ENCODE measurements at regions not wholly inside any gene's neighbourhood (a gene's known extent, or its start where the extent isn't known, plus 50 kb on each side); places are given as distances from the start of the nearest gene placed in this dataset.

- Histone ChIP-seq H3K36me3 (ENCODE audit: control insufficient read depth in 2 of 2, extremely low read depth in 1 of 2, insufficient read depth in 2 of 2, low read length in 2 of 2) (no peaks in the 10 kb centered on the region), H3K4me1 (ENCODE audit: control insufficient read depth, extremely low read depth, insufficient read depth, low read length) (no peaks in the 10 kb centered on the region), H3K4me2 (ENCODE audit: insufficient read depth, low read length) (no peak overlapping the region), H3K9ac (replicated peaks; ENCODE audit: extremely low read depth, insufficient read depth, low read length) (no peak overlapping the region), H3K9me1 (replicated peaks; ENCODE audit: control insufficient read depth, extremely low read depth, insufficient read depth, low read length) (no peaks in the 10 kb centered on the region), H3K27me3 (ENCODE audit: control insufficient read depth in 2 of 2, insufficient read depth in 2 of 2, low read length in 2 of 2) (no peaks in the 10 kb centered on the region), H3K27ac (ENCODE audit: insufficient read depth, low read depth, low read length) (no peak overlapping the region), H3K4me3 (replicated peaks in 1 of 3; ENCODE audit: insufficient read depth in 1 of 3, low read depth in 1 of 3, low read length in 3 of 3) (no peak overlapping the region), H3K9me3 (replicated peaks; ENCODE audit: control insufficient read depth, insufficient read depth, low read length) (no peaks in the 10 kb centered on the region), H2AFZ (ENCODE audit: low read depth, low read length) (no peak overlapping the region), H4K20me1 (replicated peaks; ENCODE audit: control insufficient read depth, extremely low read depth, insufficient read depth, low read length) (no peaks in the 10 kb centered on the region), H3K79me2 (ENCODE audit: control insufficient read depth, insufficient read depth, low read length) (no peaks in the 10 kb centered on the region)
- BruUV-seq (replicated peaks): no TSS peak
- dilution Hi-C loops (cut with MboI; ENCODE audit: extremely low pct_ligation_motif_present, low sequenced_read_pairs) (no loop called here), intact Hi-C loops (cut with micrococcal nuclease) (no loop called here)
- CTCF ChIA-PET: interaction anchor here (1.3 kb wide), 1 partner anchor 25 kb away, joined by 3 read pairs; no protein-coding TSS in a partner anchor
- TF ChIP-seq GATA2 (IDR thresholded peaks at IDR 0.05; ENCODE audit: insufficient read depth, insufficient read length, low read depth, low read length) (no peak), MAX (IDR thresholded peaks at IDR 0.05; ENCODE audit: insufficient read depth, insufficient read length) (no peak), EZH2 (IDR thresholded peaks at IDR 0.05; ENCODE audit: borderline replicate concordance, low read depth, low read length, severe bottlenecking) (no peak), FOS (IDR thresholded peaks at IDR 0.05; ENCODE audit: borderline replicate concordance, insufficient read depth, low read length) (no peak), POLR2A (IDR thresholded peaks at IDR 0.05; ENCODE audit: low read depth, low read length) (no peak), CTCF (IDR thresholded peaks at IDR 0.05; ENCODE audit: extremely low read depth in 1 of 2, insufficient read depth in 1 of 2, low read depth in 1 of 2, low read length in 2 of 2) (no peak), POLR2AphosphoS5 (IDR thresholded peaks at IDR 0.05; ENCODE audit: insufficient read depth, low read depth, low read length) (no peak), MYC (IDR thresholded peaks at IDR 0.05; ENCODE audit: low read depth, low read length) (no peak), JUN (IDR thresholded peaks at IDR 0.05; ENCODE audit: borderline replicate concordance, insufficient read depth, insufficient read length, low read depth) (no peak)
- FAIRE-seq: no peak
- no peak for DNase-seq (ENCODE audit: low read depth, low spot score)
- POLR2A ChIA-PET: no interaction called here
Observed at GRCh38 chr4:54567327-54567726, 90.4 kb upstream of the KIT start.
